ENCODE measurements at regions not wholly inside any gene's neighbourhood (a gene's known extent, or its start where the extent isn't known, plus 50 kb on each side); places are given as distances from the start of the nearest gene placed in this dataset.
"Not testable (repeated sequence)": the region's sequence is repeated elsewhere in the genome, so short reads cannot be mapped to it uniquely, and the experiment has no call there.

DNA sequence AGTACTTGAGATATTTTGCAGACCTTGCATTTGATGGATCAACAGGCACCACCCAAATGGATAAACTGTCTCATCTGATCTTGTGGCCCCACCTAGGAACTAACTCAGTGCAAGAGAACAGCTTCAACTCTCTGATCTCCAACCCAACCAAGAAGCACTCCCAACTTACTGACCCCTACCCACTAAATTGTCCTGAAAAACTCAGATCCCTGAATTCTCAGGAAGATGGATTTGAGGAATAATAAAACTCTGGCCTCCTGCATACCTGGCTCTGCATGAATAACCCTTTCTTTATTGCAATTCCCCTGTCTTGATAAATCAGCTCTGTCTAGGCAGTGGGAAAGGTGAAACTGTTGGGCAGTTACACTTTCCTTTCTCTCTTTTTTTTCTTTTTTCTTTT is 247.9 kb downstream of the ZPLD1 start:
- H3K9me3 Mint-ChIP-seq = no peaks in the 10 kb centered on the region
- H3K27me3 Mint-ChIP-seq = peaks cover 1% of the 10 kb centered on the region
- no peak overlapping the region for H3K27ac Mint-ChIP-seq
- H3K4me3 Mint-ChIP-seq = no peak overlapping the region
- intact Hi-C loops (cut with micrococcal nuclease) = no loop called here
- no peaks in the 10 kb centered on the region for H3K36me3 Mint-ChIP-seq (ENCODE audit: low read depth)
- H3K4me1 Mint-ChIP-seq (ENCODE audit: low read depth) = no peaks in the 10 kb centered on the region

- Mint-ChIP-seq H3K9me3 (no peaks in the 10 kb centered on the region), H3K27me3 (peaks cover 1% of the 10 kb centered on the region), H3K4me1 (ENCODE audit: low read depth) (no peaks in the 10 kb centered on the region), H3K4me3 (no peak overlapping the region), H3K36me3 (ENCODE audit: low read depth) (no peaks in the 10 kb centered on the region), H3K27ac (no peak overlapping the region)
- intact Hi-C loops (cut with micrococcal nuclease) = no loop called here
Measured at GRCh38 chr3:102686792-102687191, 252.0 kb downstream of the ZPLD1 start.

DNA sequence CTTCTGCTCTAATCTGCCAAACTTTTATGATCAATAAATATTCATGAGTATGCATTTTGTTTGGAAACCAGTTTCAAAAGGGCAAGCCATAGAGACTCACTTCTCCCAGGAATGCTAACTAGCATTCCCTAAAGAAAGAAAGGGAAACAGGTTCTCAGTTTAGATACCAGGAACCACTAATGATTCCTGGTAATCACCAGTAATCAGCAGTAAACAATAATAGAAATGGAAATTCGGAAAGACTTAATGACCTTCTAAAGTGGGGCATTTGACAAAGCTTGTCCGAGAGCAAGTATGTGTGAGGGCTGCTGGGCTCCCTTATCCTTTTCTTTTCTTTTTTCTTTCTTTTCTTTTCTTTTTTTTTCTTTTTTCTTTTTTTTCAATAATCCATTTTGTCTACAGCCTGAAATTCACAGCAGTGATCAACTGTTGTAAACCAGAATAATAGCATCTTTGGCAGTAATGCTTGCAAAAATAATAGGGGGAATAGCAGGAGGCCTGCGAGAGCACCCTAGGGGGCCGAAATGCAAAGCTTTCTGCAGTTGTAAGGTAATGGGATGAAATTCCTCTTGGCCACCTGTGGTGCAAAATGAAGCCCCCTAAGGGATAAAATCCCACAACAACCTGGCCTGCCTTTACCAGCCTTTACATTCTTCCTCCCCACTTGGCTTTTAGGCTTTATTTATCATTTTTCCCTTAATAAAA is 253.2 kb downstream of the ZPLD1 start:
- no peaks in the 10 kb centered on the region for H3K36me3 Mint-ChIP-seq (ENCODE audit: low read depth)
- no peaks in the 10 kb centered on the region for H3K9me3 Mint-ChIP-seq
- intact Hi-C loops (cut with micrococcal nuclease) = no loop called here
- no peak overlapping the region for H3K27ac Mint-ChIP-seq
- H3K4me3 Mint-ChIP-seq = no peak overlapping the region
- no peaks in the 10 kb centered on the region for H3K27me3 Mint-ChIP-seq
- no peaks in the 10 kb centered on the region for H3K4me1 Mint-ChIP-seq (ENCODE audit: low read depth)

DNA sequence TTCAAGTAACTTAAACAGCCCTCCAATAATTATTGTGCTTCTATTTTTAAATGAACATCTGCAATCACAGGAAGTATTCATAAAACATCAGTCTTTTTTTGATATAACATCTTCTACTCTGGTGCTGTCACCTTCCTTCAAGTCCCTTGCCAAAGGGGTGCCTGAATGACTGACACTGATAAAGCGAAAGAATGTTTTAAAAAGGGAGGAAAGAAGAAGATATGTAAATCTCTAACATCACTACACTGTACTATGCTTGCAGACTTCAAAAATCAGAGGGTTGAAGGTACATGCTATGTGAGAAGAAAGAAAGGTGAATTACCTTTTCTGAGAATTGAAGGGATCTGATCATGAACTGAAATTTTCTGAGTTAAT is 253.7 kb downstream of the ZPLD1 start:
- Mint-ChIP-seq H3K4me3 (no peak overlapping the region), H3K27ac (no peak overlapping the region), H3K27me3 (no peaks in the 10 kb centered on the region), H3K9me3 (no peaks in the 10 kb centered on the region), H3K4me1 (ENCODE audit: low read depth) (no peaks in the 10 kb centered on the region), H3K36me3 (ENCODE audit: low read depth) (no peaks in the 10 kb centered on the region)
- intact Hi-C loops (cut with micrococcal nuclease) = no loop called here

GRCh38 chr3:102691507-102691906 is 256.7 kb downstream of the ZPLD1 start:
- intact Hi-C loops (cut with micrococcal nuclease) = no loop called here
- Mint-ChIP-seq H3K27me3 (no peaks in the 10 kb centered on the region), H3K9me3 (peaks cover 8% of the 10 kb centered on the region), H3K4me3 (no peak overlapping the region), H3K36me3 (ENCODE audit: low read depth) (no peaks in the 10 kb centered on the region), H3K27ac (no peak overlapping the region), H3K4me1 (ENCODE audit: low read depth) (no peaks in the 10 kb centered on the region)

DNA sequence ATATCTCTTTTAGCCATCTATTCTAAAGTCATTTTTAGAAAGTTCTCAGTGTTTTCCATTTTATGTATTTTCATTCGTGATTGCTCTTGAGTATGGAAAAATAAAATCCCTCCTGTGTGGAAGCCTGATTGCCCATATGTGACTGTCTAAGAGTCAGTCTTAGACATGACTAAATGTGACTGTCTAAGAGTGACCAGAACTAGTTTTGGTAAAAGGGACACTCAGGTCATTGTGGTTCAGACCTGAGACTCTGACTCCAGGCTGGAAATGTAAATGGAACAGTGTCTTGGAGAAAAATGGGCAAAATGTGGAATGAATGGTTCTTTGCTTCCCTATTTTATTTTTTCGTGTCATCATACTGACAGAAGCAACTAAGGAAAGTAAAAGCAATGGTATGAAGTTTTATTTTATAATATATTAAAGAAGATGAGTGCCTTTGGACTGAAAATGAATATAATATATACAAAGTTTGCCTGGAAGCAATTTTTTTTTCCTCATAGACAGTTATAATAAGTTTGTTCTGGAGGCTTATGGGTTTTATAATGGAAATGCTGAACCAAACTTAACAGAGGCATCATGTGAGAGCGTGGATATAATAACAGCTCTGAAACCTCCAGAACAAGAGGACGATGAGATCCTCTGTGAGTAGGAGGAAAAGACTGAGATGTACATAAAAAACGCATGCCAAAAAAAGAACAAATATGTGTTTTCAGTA is 264.4 kb downstream of the ZPLD1 start:
- Mint-ChIP-seq H3K27ac (no peak overlapping the region), H3K9me3 (peaks cover 8% of the 10 kb centered on the region), H3K4me3 (no peak overlapping the region), H3K4me1 (ENCODE audit: low read depth) (no peaks in the 10 kb centered on the region), H3K36me3 (ENCODE audit: low read depth) (no peaks in the 10 kb centered on the region), H3K27me3 (no peaks in the 10 kb centered on the region)
- intact Hi-C loops (cut with micrococcal nuclease) = no loop called here

GRCh38 chr3:102699819-102700140 is 265.0 kb downstream of the ZPLD1 start:
- H3K4me1 Mint-ChIP-seq (ENCODE audit: low read depth) = no peaks in the 10 kb centered on the region
- H3K27me3 Mint-ChIP-seq = no peaks in the 10 kb centered on the region
- H3K9me3 Mint-ChIP-seq = peaks cover 8% of the 10 kb centered on the region
- intact Hi-C loops (cut with micrococcal nuclease) = no loop called here
- H3K27ac Mint-ChIP-seq = no peak overlapping the region
- no peaks in the 10 kb centered on the region for H3K36me3 Mint-ChIP-seq (ENCODE audit: low read depth)
- H3K4me3 Mint-ChIP-seq = no peak overlapping the region

DNA sequence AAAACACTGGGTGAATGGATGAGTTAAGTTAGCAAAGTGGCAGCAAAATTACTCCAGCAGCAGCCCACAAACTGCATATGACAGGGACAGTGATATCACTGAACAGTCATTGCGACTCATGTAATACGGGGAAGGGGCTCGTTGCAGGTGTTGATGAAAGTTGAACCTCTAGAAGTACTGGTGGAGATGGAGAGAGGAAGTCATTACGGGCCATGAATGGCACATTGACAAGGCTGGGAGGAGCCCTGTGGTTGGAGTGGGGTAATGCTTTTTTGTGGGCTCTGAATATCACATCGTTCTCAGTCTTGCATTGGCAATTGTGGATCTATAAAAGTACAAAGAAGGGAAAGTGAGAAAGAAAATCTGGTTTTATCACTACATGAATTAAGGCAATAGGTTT is 278.1 kb downstream of the ZPLD1 start:
- Mint-ChIP-seq H3K4me3 (no peak overlapping the region), H3K27ac (no peak overlapping the region), H3K9me3 (no peaks in the 10 kb centered on the region), H3K27me3 (no peaks in the 10 kb centered on the region), H3K36me3 (ENCODE audit: low read depth) (no peaks in the 10 kb centered on the region), H3K4me1 (ENCODE audit: low read depth) (no peaks in the 10 kb centered on the region)
- intact Hi-C loops (cut with micrococcal nuclease) = no loop called here

DNA sequence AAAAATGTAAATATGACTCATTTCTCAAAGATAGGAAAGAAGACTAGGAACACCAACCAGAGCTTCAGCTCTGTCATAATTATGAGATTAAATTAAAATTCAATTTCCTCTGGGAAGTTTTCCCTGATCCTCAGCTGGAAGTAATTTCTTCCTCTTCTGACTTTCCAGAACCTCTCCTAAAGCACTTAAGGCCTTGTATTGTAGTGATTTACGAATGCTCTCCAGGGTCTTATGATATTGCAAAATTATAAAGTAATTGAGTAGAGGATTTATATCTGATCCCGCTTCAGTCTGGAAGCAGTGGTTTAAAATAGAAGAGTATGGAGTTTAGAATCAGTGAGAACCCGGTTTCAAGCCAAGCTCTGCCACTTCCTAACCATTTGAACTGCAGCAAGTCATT is 279.8 kb downstream of the ZPLD1 start:
- Mint-ChIP-seq H3K27me3 (no peaks in the 10 kb centered on the region), H3K4me1 (ENCODE audit: low read depth) (no peaks in the 10 kb centered on the region), H3K4me3 (no peak overlapping the region), H3K9me3 (no peaks in the 10 kb centered on the region), H3K36me3 (ENCODE audit: low read depth) (no peaks in the 10 kb centered on the region), H3K27ac (no peak overlapping the region)
- intact Hi-C loops (cut with micrococcal nuclease) = no loop called here

- H3K9me3 Mint-ChIP-seq = no peaks in the 10 kb centered on the region
- H3K27me3 Mint-ChIP-seq = no peaks in the 10 kb centered on the region
- no peaks in the 10 kb centered on the region for H3K4me1 Mint-ChIP-seq (ENCODE audit: low read depth)
- no peaks in the 10 kb centered on the region for H3K36me3 Mint-ChIP-seq (ENCODE audit: low read depth)
- intact Hi-C loops (cut with micrococcal nuclease) = no loop called here
- no peak overlapping the region for H3K27ac Mint-ChIP-seq
- H3K4me3 Mint-ChIP-seq = no peak overlapping the region
Measured at GRCh38 chr3:102715030-102715697, 280.3 kb downstream of the ZPLD1 start.

DNA sequence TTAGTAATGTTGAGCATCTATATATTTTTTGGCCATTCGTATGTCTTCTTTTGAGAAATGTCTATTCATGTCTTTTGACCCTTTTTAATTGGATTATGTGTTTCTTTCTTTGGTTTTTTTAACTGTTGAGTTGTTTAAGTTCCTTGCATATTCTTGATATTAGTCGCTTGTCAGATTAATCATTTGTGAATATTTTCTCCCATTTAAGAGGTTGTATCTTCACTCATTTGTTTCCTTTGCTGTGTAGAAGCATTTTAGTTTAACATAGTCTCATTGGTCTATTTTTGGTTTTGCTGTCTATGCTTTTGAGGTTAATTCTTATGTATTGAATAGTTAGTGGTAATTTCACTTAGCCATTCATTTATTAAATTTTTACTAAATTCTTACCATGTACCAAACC is 283.8 kb downstream of the ZPLD1 start:
- Mint-ChIP-seq H3K4me3 (no peak overlapping the region), H3K9me3 (peaks cover 4% of the 10 kb centered on the region), H3K36me3 (ENCODE audit: low read depth) (no peaks in the 10 kb centered on the region), H3K4me1 (ENCODE audit: low read depth) (no peaks in the 10 kb centered on the region), H3K27ac (no peak overlapping the region), H3K27me3 (no peaks in the 10 kb centered on the region)
- intact Hi-C loops (cut with micrococcal nuclease) = no loop called here

- H3K4me1 Mint-ChIP-seq (ENCODE audit: low read depth) = no peaks in the 10 kb centered on the region
- H3K27ac Mint-ChIP-seq = no peak overlapping the region
- no peaks in the 10 kb centered on the region for H3K36me3 Mint-ChIP-seq (ENCODE audit: low read depth)
- no peak overlapping the region for H3K4me3 Mint-ChIP-seq
- peaks cover 15% of the 10 kb centered on the region for H3K9me3 Mint-ChIP-seq
- H3K27me3 Mint-ChIP-seq = no peaks in the 10 kb centered on the region
- intact Hi-C loops (cut with micrococcal nuclease) = no loop called here
Measured at GRCh38 chr3:102722317-102722716, 287.5 kb downstream of the ZPLD1 start.

DNA sequence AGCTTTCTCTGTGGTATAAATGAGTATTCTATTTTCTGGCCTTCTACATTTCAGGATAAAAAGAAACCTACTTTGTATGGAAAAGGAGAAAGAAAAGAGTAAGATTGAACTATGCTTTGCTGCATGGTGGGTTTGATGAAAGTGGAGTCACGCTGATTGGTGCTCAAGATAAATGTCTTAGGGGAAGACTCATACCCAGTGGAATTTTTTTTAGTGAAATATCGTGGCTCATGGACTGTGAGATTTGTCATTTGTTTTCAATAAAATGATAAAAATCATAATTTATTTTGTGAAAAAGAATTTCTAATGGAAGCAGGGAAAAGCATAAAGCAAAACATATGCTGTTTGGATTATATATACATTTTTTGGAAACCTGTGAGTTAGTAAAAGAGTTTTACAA is 292.5 kb downstream of the ZPLD1 start:
- H3K9me3 Mint-ChIP-seq = peaks cover 17% of the 10 kb centered on the region
- no peaks in the 10 kb centered on the region for H3K27me3 Mint-ChIP-seq
- no peak overlapping the region for H3K4me3 Mint-ChIP-seq
- H3K36me3 Mint-ChIP-seq (ENCODE audit: low read depth) = no peaks in the 10 kb centered on the region
- no peak overlapping the region for H3K27ac Mint-ChIP-seq
- intact Hi-C loops (cut with micrococcal nuclease) = no loop called here
- no peaks in the 10 kb centered on the region for H3K4me1 Mint-ChIP-seq (ENCODE audit: low read depth)

DNA sequence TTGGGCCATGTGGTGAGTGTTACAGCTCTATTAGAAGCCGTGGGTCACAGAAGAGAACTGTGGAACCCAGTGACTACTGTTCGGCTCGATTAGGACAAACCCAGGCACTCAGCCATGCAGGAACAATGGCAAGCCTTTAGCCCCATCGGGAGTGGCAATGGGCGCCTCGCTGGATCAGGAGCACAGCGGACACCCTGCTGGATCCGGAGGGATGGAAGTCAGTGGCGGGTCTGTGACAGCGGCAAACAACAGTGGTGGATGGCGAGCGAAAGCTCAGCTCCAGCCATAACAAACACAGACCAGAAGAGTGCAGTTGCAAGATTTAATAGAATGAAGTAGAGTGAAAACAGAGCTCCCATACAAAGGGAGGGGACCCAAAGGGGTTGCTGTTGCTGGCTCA is 297.8 kb downstream of the ZPLD1 start:
- H3K36me3 Mint-ChIP-seq (ENCODE audit: low read depth); intact Hi-C loops (cut with micrococcal nuclease); H3K4me1 Mint-ChIP-seq (ENCODE audit: low read depth); H3K27ac Mint-ChIP-seq; H3K9me3 Mint-ChIP-seq; H3K27me3 Mint-ChIP-seq; H3K4me3 Mint-ChIP-seq: not testable (repeated sequence)

All from dendritic cell treated with granulocyte-macrophage colony-stimulating factor and Interleukin-4, amounts not matched to agents 40 ng/mL and 50 ng/mL, for 4 days (primary cell).